ENCODE measurements at regions not wholly inside any gene's neighbourhood (a gene's known extent, or its start where the extent isn't known, plus 50 kb on each side); places are given as distances from the start of the nearest gene placed in this dataset.

DNA sequence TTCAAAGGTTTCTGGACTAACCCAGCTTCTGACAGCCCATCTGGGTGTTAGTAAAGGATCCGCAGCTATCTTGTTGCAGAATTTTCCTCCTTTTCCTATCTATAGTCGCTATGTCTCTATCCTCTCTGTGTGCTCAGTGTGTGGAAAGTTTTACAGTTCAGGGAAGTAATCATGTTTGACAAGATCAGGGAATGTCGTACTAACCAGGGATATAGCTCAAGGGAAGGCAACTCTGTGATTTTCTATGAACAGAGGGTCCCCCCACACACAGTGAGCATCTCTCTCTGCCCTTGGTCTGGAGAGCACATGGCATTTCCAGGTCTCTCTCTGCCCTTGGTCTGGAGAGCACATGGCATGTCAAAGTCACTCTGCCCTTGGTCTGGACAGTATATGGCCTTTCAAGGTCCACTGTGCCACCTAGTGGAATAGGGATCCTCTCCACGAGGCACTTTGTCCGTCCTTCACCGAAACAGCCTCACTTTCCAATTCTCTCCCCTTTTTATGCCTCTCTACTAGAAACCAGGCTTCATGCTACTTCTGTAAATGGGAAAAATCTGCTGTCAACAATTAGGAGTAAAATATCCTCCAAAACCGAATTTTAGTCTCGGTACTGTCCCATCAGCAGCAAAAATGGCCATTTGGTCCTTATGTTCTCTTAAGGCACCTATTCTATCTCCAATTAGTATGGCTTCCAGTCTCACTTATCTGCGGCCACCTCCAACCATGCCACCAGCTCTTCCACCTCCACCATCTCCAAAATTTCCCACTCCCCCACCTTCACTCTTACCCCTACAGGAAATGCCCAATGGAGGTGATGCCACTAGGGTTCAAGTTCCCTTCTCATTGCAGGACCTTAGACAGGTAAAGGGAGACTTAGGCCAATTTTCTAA is 88.7 kb downstream of the IGLL5 start:
- no peak for DNase-seq (ENCODE audit: low spot score)
- TF ChIP-seq, protein P1, sequence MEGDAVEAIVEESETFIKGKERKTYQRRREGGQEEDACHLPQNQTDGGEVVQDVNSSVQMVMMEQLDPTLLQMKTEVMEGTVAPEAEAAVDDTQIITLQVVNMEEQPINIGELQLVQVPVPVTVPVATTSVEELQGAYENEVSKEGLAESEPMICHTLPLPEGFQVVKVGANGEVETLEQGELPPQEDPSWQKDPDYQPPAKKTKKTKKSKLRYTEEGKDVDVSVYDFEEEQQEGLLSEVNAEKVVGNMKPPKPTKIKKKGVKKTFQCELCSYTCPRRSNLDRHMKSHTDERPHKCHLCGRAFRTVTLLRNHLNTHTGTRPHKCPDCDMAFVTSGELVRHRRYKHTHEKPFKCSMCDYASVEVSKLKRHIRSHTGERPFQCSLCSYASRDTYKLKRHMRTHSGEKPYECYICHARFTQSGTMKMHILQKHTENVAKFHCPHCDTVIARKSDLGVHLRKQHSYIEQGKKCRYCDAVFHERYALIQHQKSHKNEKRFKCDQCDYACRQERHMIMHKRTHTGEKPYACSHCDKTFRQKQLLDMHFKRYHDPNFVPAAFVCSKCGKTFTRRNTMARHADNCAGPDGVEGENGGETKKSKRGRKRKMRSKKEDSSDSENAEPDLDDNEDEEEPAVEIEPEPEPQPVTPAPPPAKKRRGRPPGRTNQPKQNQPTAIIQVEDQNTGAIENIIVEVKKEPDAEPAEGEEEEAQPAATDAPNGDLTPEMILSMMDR (IDR thresholded peaks at IDR 0.05; ENCODE audit: borderline replicate concordance, control extremely low read depth, extremely low read depth, insufficient read depth, missing control alignments) = no peak
- in situ Hi-C loops (cut with MboI; ENCODE audit: low sequenced_read_pairs, unreplicated experiment) = no loop called here

DNA sequence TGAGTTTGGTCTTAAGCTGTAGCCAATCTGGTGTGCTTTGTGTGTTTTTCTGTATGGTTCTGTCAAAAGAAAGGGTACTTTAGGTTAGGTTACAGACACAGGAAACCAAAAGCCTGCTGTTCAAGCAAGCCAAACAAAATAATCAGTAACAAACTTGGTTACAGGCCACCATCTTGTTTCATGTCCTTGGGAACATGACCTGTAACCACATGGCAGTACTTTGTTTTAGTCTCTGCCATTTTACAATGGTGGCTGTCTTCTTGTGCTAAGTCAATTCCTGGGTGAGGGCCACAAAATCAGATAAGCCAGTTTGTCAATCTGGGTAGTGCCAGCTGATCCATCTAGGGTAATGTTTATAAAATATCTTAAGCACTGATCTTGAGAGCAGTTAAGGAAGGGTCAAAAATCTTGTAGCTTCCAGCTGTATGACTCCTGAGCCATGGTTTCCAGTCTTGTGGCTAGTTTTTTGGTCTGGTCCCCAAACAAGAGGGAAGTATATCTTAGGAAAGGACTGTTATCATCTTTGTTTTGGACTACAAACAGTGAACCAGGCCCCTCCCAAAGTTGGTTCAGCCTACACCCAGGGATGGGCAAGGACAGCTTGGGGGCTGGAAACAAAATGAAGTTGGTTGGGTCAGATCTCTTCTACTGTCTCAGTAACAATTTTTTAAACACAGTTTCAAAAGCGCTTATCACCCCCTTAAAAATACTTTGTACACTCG is 90.0 kb downstream of the IGLL5 start:
- in situ Hi-C loops (cut with MboI; ENCODE audit: low sequenced_read_pairs, unreplicated experiment) = no loop called here
- TF ChIP-seq, protein P1 (IDR thresholded peaks at IDR 0.05; ENCODE audit: borderline replicate concordance, control extremely low read depth, extremely low read depth, insufficient read depth, missing control alignments) = no peak

DNA sequence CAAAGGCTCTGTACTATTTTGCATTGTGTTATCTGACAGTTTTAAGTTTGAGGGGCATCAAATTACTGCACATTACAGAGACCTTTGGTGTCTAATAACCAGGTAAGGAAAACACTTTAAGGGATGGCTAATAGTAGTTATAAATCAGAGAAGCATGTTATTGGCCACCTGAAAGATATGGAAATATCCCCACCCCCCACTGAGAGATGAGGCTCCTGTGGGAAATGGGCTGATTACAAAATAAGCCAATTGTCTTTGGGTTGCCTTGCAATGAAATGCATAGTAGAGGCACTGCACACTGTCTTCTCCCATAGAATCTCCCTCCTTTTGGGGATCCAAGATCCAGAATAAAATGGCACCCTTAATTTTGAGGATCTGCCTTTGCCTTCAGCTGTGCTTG is 91.0 kb downstream of the IGLL5 start:
- in situ Hi-C loops (cut with MboI; ENCODE audit: low sequenced_read_pairs, unreplicated experiment) = no loop called here
- TF ChIP-seq, protein P1 (IDR thresholded peaks at IDR 0.05; ENCODE audit: borderline replicate concordance, control extremely low read depth, extremely low read depth, insufficient read depth, missing control alignments) = no peak
- DNase-seq (ENCODE audit: low spot score) = no peak

More for the DNA sequence above, 90.0 kb downstream of the IGLL5 start:
- no peak for DNase-seq (ENCODE audit: low spot score)

DNA sequence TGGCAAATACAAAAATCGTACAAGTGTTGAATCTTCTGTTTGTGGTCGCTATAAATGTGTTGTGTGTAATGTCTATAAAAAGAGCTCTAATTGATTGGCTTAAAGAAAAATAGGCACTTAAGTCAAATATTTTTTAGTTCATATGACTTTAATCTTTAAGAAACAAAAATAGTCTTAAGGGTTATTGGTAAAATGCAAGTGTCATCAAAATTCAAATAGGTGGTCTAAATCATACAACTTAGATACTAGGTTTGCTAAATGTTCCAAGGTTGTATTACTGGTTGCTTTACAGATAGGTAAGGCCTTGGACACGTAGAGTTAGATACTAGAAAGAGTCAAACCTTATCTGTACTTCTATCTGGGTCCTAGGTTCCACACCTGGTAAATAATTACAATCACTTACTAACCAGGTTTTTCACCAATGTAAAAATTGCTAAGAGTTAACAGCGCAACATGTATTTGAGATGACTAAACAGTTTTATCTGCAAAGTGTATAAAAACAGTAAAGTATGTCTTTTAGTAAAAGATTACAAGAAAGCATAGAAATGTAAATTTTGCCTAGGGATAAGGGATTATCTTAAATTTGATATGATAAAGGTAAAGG is 91.1 kb upstream of the GNAZ start:
- TF ChIP-seq, protein P1 (IDR thresholded peaks at IDR 0.05; ENCODE audit: borderline replicate concordance, control extremely low read depth, extremely low read depth, insufficient read depth, missing control alignments) = no peak
- in situ Hi-C loops (cut with MboI; ENCODE audit: low sequenced_read_pairs, unreplicated experiment) = no loop called here

DNA sequence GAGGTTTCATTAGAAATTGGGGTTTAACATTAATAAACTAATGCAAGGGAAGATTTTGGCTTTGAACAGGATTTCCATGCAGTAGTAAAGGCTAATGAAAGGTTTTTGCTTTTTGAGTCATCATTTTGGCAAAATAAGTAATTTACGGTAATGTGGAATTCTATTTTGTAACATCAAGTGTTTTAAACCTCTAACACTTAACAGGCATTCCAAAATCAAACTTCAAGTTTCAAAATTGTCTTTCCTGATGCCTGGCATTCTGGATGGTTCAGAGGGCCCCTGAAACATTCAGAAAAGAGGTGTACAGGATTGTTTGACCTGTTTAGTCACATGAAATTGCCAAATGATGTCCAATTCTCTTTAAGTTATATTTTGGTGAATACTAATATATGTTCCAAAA is 90.4 kb upstream of the GNAZ start:
- TF ChIP-seq, protein P1 (IDR thresholded peaks at IDR 0.05; ENCODE audit: borderline replicate concordance, control extremely low read depth, extremely low read depth, insufficient read depth, missing control alignments) = no peak
- DNase-seq (ENCODE audit: low spot score) = no peak
- in situ Hi-C loops (cut with MboI; ENCODE audit: low sequenced_read_pairs, unreplicated experiment) = no loop called here

More for the DNA sequence above, 91.1 kb upstream of the GNAZ start:
- no peak for DNase-seq (ENCODE audit: low spot score)

All from GM13976 (cell line).